Epithelial cell of prostate (primary cell): ENCODE measurements at regions not wholly inside any gene's neighbourhood (a gene's known extent, or its start where the extent isn't known, plus 50 kb on each side); places are given as distances from the start of the nearest gene placed in this dataset.
"Not testable (repeated sequence)": the region's sequence is repeated elsewhere in the genome, so short reads cannot be mapped to it uniquely, and the experiment has no call there.

Experiments
- DNase-seq: peaks from one replicate; pipeline ENCODE4 v3.0.0-alpha.2; 2011; ENCODE audit warnings: low read depth, low spot score
- H3K27ac ChIP-seq: fragments of 450-650 bp; 2 replicates; pipeline ENCODE4 v1.5.1; 2017; ENCODE audit warnings: mild to moderate bottlenecking

DNA sequence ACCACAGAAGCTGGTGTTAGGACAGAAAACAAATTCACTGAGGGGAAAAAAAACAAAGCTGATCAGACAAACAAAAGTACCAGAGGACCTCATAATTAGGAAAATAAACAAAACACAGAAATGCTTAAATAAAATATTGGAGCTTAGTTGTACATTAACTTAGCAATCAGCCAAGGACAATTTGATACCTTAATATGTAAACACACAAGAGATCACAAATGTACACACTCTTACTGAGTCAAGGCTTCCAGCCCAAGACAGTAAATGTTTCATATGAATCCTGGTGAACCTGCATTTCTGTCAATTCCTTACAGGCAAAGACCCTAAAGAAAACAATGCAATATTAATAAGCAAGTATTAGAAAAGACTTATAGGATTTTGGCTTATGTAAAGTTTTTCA is 62.0 kb upstream of the SPTLC3 start:
- DNase-seq = no peak
- no peak overlapping the region for H3K27ac ChIP-seq

DNA sequence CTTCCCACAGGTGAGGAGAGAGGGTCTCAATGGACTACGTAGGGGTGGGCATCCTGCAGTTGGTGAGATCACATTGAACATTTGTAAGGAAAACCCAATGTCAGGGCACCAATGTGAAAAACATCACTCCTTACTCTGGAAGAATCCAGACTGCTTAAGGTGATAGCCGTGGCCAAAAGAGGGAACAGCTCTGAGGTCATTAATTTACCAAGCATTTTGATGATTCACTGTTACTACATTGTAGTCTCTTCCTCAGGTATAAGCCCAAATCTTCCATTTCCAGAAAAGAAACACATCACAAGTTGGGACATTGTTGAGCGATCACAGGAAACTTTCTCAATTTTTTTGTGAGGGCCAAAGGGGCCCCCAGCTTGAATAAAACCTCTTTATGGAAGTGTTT is 61.1 kb upstream of the SPTLC3 start:
- H3K27ac ChIP-seq = no peak overlapping the region
- DNase-seq = no peak

DNA sequence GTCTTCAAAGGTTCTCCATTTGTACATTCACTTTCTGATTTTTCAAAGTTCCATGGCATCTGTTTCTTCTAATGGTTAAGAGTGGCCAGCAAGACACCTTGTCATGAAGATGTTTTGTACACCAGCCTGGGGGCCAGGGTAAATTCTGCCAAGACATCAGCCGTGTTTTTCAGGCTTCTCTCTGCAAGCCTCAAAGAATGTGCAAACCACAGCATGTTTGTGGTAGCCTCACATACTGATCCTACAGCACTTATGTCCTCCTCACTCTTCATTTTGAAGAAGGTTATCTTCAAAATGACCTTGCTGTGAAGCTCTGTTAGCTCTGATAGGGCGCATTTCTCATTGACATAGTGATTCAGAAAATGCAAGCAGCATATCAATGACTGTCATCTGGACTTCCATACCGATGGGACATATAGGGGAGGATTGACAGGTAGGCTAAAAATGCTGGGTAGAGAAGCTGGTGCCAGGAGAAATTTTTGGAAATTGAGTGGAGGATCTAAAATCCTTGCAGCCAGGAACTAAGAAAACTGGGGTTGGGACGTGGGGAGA is 59.3 kb upstream of the SPTLC3 start:
- no peak overlapping the region for H3K27ac ChIP-seq
- DNase-seq = no peak

DNA sequence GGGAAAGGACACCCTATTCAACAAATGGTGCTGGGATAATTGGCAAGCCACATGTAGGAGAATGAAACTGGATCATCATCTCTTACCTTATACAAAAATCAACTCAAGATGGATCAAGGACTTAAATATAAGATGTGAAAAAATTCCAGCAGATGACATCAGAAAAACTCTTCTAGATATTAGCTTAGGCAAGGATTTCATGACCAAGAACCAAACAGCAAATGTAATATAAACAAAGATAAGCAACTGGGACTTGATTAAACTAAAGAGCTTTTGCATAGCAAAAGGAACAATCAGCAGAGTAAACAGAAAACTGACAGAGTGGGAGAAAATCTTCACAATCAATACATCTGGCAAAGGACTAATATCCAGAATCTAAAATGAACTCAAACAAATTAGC is 54.5 kb upstream of the SPTLC3 start:
- H3K27ac ChIP-seq, DNase-seq: not testable (repeated sequence)

DNA sequence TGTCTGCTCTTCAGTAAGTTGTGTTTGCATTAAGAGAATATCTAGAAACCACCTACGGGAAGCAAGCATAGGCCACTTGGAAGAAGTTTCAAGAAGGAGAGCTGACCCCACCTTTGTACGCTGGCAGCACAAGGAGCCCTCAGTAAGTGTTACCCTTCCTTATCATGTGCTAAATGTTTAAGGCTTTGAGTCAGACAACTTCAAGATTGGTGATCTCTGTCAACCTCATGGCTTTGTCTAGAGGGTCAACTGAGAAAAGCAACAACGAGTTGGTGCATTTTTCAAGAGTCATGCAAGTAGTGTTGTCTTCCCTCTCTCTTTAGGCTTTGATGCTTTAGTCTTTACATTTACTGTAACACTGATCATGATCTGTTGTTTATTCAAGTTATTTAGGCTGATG is 53.2 kb upstream of the SPTLC3 start:
- no peak overlapping the region for H3K27ac ChIP-seq
- no peak for DNase-seq

DNA sequence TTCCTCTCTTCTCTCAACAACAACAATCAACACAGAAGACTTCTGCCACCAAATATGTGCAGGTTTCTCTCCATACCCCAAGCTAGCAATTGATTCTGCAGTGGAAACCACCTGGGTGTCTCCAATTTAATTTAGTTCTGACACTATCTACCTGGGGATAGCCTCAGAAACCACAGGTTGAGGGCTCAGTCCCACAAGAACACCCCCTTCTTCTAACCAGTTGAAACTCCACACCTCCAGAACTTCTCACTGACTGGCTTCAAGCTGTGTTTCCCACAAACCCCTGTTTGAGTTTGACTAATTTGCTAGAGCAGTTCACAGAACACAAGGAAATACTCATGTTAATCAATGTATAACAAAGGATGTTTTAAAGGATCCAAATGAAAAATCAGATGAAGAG is 52.5 kb upstream of the SPTLC3 start:
- no peak for DNase-seq
- no peak overlapping the region for H3K27ac ChIP-seq

DNA sequence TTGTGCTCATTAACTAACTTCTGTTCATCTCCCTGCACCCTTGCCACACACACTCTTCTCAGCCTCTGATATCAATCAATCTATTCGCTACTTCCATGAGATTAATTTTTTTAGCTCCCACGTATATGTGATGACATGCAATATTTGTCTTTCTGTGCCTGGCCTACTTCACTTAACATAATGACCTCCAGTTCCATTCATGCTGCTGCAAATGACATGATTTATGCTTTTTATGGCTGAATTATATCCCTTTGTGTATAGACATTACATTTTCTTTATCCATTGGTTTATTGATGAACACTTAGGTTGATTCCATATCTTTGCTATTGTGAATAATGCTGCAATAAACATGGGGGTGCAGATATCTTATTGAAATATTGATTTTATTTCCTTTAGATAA is 50.8 kb upstream of the SPTLC3 start:
- H3K27ac ChIP-seq = no peak overlapping the region
- no peak for DNase-seq
